ENCODE measurements at regions not wholly inside any gene's neighbourhood (a gene's known extent, or its start where the extent isn't known, plus 50 kb on each side); places are given as distances from the start of the nearest gene placed in this dataset.

GRCh38 chr2:45328264-45328870 is 282.7 kb downstream of the SRBD1 start:
- no peak for DNase-seq (ENCODE audit: low spot score)
- no peak overlapping the region for H3K4ac ChIP-seq (ENCODE audit: low read length)
- H3K27me3 ChIP-seq (ENCODE audit: control insufficient read depth in 3 of 3, insufficient read depth in 3 of 3, low read depth in 1 of 3, low read length in 3 of 3), result peaks cover 0 to 4% (median 0%) of the 10 kb centered on the region in 3 experiments
- no CpG with 5 or more reads among the region's 3 CpGs for WGBS, 2 donors (ENCODE audit: extremely low coverage in 2 of 2, insufficient read length in 2 of 2, insufficient replicate concordance in 1 of 2)
- H3K79me1 ChIP-seq (ENCODE audit: low read depth, low read length), result no peaks in the 10 kb centered on the region
- no peak overlapping the region for H3K18ac ChIP-seq (ENCODE audit: low read length)
- peaks cover 0 to 3% of the 10 kb centered on the region in 2 donors for H3K9me3 ChIP-seq (replicated peaks in 1 of 2; ENCODE audit: control insufficient read depth in 2 of 2, insufficient read depth in 1 of 2, low read depth in 1 of 2, low read length in 2 of 2)
- no peak overlapping the region for H3K4me2 ChIP-seq (ENCODE audit: insufficient read depth, low read length, poor library complexity, severe bottlenecking)
- no peak overlapping the region for H2AFZ ChIP-seq (ENCODE audit: low read length)
- no peak overlapping the region for H2BK15ac ChIP-seq (ENCODE audit: low read length)
- H3K36me3 ChIP-seq (replicated peaks in 1 of 2; ENCODE audit: control insufficient read depth in 2 of 2, insufficient read depth in 2 of 2, low read length in 2 of 2), result no peaks in the 10 kb centered on the region
- H3K4me1 ChIP-seq (ENCODE audit: control insufficient read depth in 2 of 2, insufficient read depth in 1 of 2, low read depth in 1 of 2, low read length in 2 of 2), result peaks cover 0 to 2% of the 10 kb centered on the region in 2 donors
- no peak overlapping the region for H4K91ac ChIP-seq (ENCODE audit: low read depth, low read length, poor library complexity)
- no peak overlapping the region for H3K14ac ChIP-seq (ENCODE audit: low read length)
- H2AK5ac ChIP-seq (ENCODE audit: low read depth, low read length), result no peak overlapping the region
- H4K8ac ChIP-seq (ENCODE audit: low read depth, low read length), result no peak overlapping the region
- H2BK5ac ChIP-seq (ENCODE audit: low read length), result no peak overlapping the region
- H3K4me3 ChIP-seq (ENCODE audit: low read length in 2 of 2), result no peak overlapping the region
- H2BK120ac ChIP-seq (ENCODE audit: low read depth, low read length), result no peak overlapping the region
- no peak overlapping the region for H3K23ac ChIP-seq (ENCODE audit: low read depth, low read length, poor library complexity)
- no peak overlapping the region for H3K27ac ChIP-seq (replicated peaks; ENCODE audit: low read length)
- H2BK12ac ChIP-seq (ENCODE audit: low read length), result no peak overlapping the region
- H3K9ac ChIP-seq (ENCODE audit: low read depth, low read length, poor library complexity), result no peak overlapping the region

- Histone ChIP-seq H2AFZ (ENCODE audit: low read length) (no peak overlapping the region), H3K79me1 (ENCODE audit: low read depth, low read length) (no peaks in the 10 kb centered on the region), H3K9ac (ENCODE audit: low read depth, low read length, poor library complexity) (no peak overlapping the region), H2BK15ac (ENCODE audit: low read length) (no peak overlapping the region), H2AK5ac (ENCODE audit: low read depth, low read length) (no peak overlapping the region), H2BK12ac (ENCODE audit: low read length) (no peak overlapping the region), H3K4me3 (ENCODE audit: low read length in 2 of 2) (no peak overlapping the region), H3K9me3 (replicated peaks in 1 of 2; ENCODE audit: control insufficient read depth in 2 of 2, insufficient read depth in 1 of 2, low read depth in 1 of 2, low read length in 2 of 2) (peaks cover 0 to 5% of the 10 kb centered on the region in 2 donors), H4K8ac (ENCODE audit: low read depth, low read length) (no peak overlapping the region), H3K23ac (ENCODE audit: low read depth, low read length, poor library complexity) (no peak overlapping the region), H4K91ac (ENCODE audit: low read depth, low read length, poor library complexity) (no peak overlapping the region), H3K14ac (ENCODE audit: low read length) (no peak overlapping the region), H3K27ac (replicated peaks; ENCODE audit: low read length) (no peak overlapping the region), H3K18ac (ENCODE audit: low read length) (no peak overlapping the region), H3K27me3 (ENCODE audit: control insufficient read depth in 3 of 3, insufficient read depth in 3 of 3, low read depth in 1 of 3, low read length in 3 of 3) (no peaks in the 10 kb centered on the region), H3K4me1 (ENCODE audit: control insufficient read depth in 2 of 2, insufficient read depth in 1 of 2, low read depth in 1 of 2, low read length in 2 of 2) (peaks cover 0 to 1% of the 10 kb centered on the region in 2 donors), H2BK120ac (ENCODE audit: low read depth, low read length) (no peak overlapping the region), H3K4ac (ENCODE audit: low read length) (no peak overlapping the region), H3K4me2 (ENCODE audit: insufficient read depth, low read length, poor library complexity, severe bottlenecking) (no peak overlapping the region), H3K36me3 (replicated peaks in 1 of 2; ENCODE audit: control insufficient read depth in 2 of 2, insufficient read depth in 2 of 2, low read length in 2 of 2) (no peaks in the 10 kb centered on the region), H2BK5ac (ENCODE audit: low read length) (no peak overlapping the region)
- no peak for DNase-seq (ENCODE audit: low spot score)
- no CpG with 5 or more reads among the region's 3 CpGs for WGBS, 2 donors (ENCODE audit: extremely low coverage in 2 of 2, insufficient read length in 2 of 2, insufficient replicate concordance in 1 of 2)
These were observed 287.7 kb downstream of the SRBD1 start for GRCh38 chr2:45323344-45323743.

DNA sequence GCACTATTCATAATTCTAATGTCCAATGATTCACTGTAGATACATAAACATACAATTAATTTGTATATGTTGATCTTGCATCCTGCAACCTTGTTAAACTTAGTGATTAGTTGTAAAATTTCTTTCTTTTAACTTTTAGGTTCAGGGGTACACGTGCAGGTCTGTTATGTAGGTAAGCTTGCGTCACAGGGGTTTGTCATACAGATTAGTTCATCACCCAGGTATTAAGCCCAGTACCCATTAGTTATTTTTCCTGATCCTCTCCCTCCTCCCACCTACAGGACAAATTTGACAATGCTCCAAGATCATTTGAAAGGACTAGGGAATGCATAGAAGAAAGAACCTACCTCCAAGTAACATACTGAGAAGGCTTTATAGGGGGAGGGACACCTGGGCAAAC is 290.1 kb downstream of the SRBD1 start:
- H3K4me3 ChIP-seq (ENCODE audit: low read length in 2 of 2), result no peak overlapping the region
- no peak overlapping the region for H4K8ac ChIP-seq (ENCODE audit: low read depth, low read length)
- H3K27me3 ChIP-seq (ENCODE audit: control insufficient read depth in 3 of 3, insufficient read depth in 3 of 3, low read depth in 1 of 3, low read length in 3 of 3), result peaks cover 0 to 4% (median 0%) of the 10 kb centered on the region in 3 experiments
- no peak overlapping the region for H4K91ac ChIP-seq (ENCODE audit: low read depth, low read length, poor library complexity)
- no peak for DNase-seq (ENCODE audit: low spot score)
- H3K4ac ChIP-seq (ENCODE audit: low read length), result no peak overlapping the region
- no peak overlapping the region for H3K23ac ChIP-seq (ENCODE audit: low read depth, low read length, poor library complexity)
- H3K79me1 ChIP-seq (ENCODE audit: low read depth, low read length), result no peaks in the 10 kb centered on the region
- no peak overlapping the region for H2BK12ac ChIP-seq (ENCODE audit: low read length)
- H3K18ac ChIP-seq (ENCODE audit: low read length), result no peak overlapping the region
- no peak overlapping the region for H2BK15ac ChIP-seq (ENCODE audit: low read length)
- no peak overlapping the region for H3K4me2 ChIP-seq (ENCODE audit: insufficient read depth, low read length, poor library complexity, severe bottlenecking)
- no peak overlapping the region for H3K27ac ChIP-seq (replicated peaks; ENCODE audit: low read length)
- H3K9me3 ChIP-seq (replicated peaks in 1 of 2; ENCODE audit: control insufficient read depth in 2 of 2, insufficient read depth in 1 of 2, low read depth in 1 of 2, low read length in 2 of 2), result peaks cover 0 to 5% of the 10 kb centered on the region in 2 donors
- no peak overlapping the region for H3K9ac ChIP-seq (ENCODE audit: low read depth, low read length, poor library complexity)
- peaks cover 0 to 1% of the 10 kb centered on the region in 2 donors for H3K4me1 ChIP-seq (ENCODE audit: control insufficient read depth in 2 of 2, insufficient read depth in 1 of 2, low read depth in 1 of 2, low read length in 2 of 2)
- no peaks in the 10 kb centered on the region for H3K36me3 ChIP-seq (replicated peaks in 1 of 2; ENCODE audit: control insufficient read depth in 2 of 2, insufficient read depth in 2 of 2, low read length in 2 of 2)
- no peak overlapping the region for H2AK5ac ChIP-seq (ENCODE audit: low read depth, low read length)
- no peak overlapping the region for H2BK5ac ChIP-seq (ENCODE audit: low read length)
- no peak overlapping the region for H2AFZ ChIP-seq (ENCODE audit: low read length)
- H2BK120ac ChIP-seq (ENCODE audit: low read depth, low read length), result no peak overlapping the region
- no peak overlapping the region for H3K14ac ChIP-seq (ENCODE audit: low read length)
- no CpG with 5 or more reads among the region's 2 CpGs for WGBS, 2 donors (ENCODE audit: extremely low coverage in 2 of 2, insufficient read length in 2 of 2, insufficient replicate concordance in 1 of 2)

- no peak for DNase-seq (ENCODE audit: low spot score)
- Histone ChIP-seq H3K23ac (ENCODE audit: low read depth, low read length, poor library complexity) (no peak overlapping the region), H2BK15ac (ENCODE audit: low read length) (no peak overlapping the region), H2AFZ (ENCODE audit: low read length) (no peak overlapping the region), H2AK5ac (ENCODE audit: low read depth, low read length) (no peak overlapping the region), H3K36me3 (replicated peaks in 1 of 2; ENCODE audit: control insufficient read depth in 2 of 2, insufficient read depth in 2 of 2, low read length in 2 of 2) (no peaks in the 10 kb centered on the region), H2BK12ac (ENCODE audit: low read length) (no peak overlapping the region), H3K27ac (replicated peaks; ENCODE audit: low read length) (no peak overlapping the region), H3K27me3 (ENCODE audit: control insufficient read depth in 3 of 3, insufficient read depth in 3 of 3, low read depth in 1 of 3, low read length in 3 of 3) (peaks cover 0 to 4% (median 0%) of the 10 kb centered on the region in 3 experiments), H3K4me3 (ENCODE audit: low read length in 2 of 2) (no peak overlapping the region), H2BK120ac (ENCODE audit: low read depth, low read length) (no peak overlapping the region), H3K4me2 (ENCODE audit: insufficient read depth, low read length, poor library complexity, severe bottlenecking) (no peak overlapping the region), H3K18ac (ENCODE audit: low read length) (no peak overlapping the region), H3K4me1 (ENCODE audit: control insufficient read depth in 2 of 2, insufficient read depth in 1 of 2, low read depth in 1 of 2, low read length in 2 of 2) (peaks cover 0 to 1% of the 10 kb centered on the region in 2 donors), H3K14ac (ENCODE audit: low read length) (no peak overlapping the region), H3K9me3 (replicated peaks in 1 of 2; ENCODE audit: control insufficient read depth in 2 of 2, insufficient read depth in 1 of 2, low read depth in 1 of 2, low read length in 2 of 2) (peaks cover 0 to 5% of the 10 kb centered on the region in 2 donors), H4K8ac (ENCODE audit: low read depth, low read length) (no peak overlapping the region), H4K91ac (ENCODE audit: low read depth, low read length, poor library complexity) (no peak overlapping the region), H3K4ac (ENCODE audit: low read length) (no peak overlapping the region), H3K79me1 (ENCODE audit: low read depth, low read length) (no peaks in the 10 kb centered on the region), H3K9ac (ENCODE audit: low read depth, low read length, poor library complexity) (no peak overlapping the region), H2BK5ac (ENCODE audit: low read length) (no peak overlapping the region)
- no CpG with 5 or more reads among the region's 7 CpGs for WGBS, 2 donors (ENCODE audit: extremely low coverage in 2 of 2, insufficient read length in 2 of 2, insufficient replicate concordance in 1 of 2)
These were observed 291.2 kb downstream of the SRBD1 start for GRCh38 chr2:45319683-45320455.
